Type B pancreatic cell (in vitro differentiated cells): ENCODE measurements at regions not wholly inside any gene's neighbourhood (a gene's known extent, or its start where the extent isn't known, plus 50 kb on each side); places are given as distances from the start of the nearest gene placed in this dataset.

Source experiments
- DNase-seq: peaks from one replicate; pipeline ENCODE4 v3.0.0; 2021; ENCODE audit warnings: mixed read lengths; ENCODE audit not compliant: unreplicated experiment; ENCODE audit errors: extremely low spot score
- H3K27ac Mint-ChIP-seq: 2 replicates; pipeline ENCODE4 v1.8.0; 2021; ENCODE audit warnings: mild to moderate bottlenecking, mixed read lengths
- H3K27me3 Mint-ChIP-seq: 2 replicates; pipeline ENCODE4 v1.8.0; 2021; ENCODE audit warnings: mixed read lengths
- H3K36me3 Mint-ChIP-seq: 2 replicates; pipeline ENCODE4 v1.8.0; 2021; ENCODE audit warnings: mixed read lengths
- H3K4me1 Mint-ChIP-seq: one replicate; pipeline ENCODE4 v1.8.0; 2021; ENCODE audit warnings: mixed read lengths; ENCODE audit not compliant: unreplicated experiment
- H3K4me3 Mint-ChIP-seq: 2 replicates; pipeline ENCODE4 v1.8.0; 2021; ENCODE audit warnings: mild to moderate bottlenecking, mixed read lengths
- H3K9me3 Mint-ChIP-seq: 2 replicates; pipeline ENCODE4 v1.8.0; 2021; ENCODE audit warnings: mixed read lengths
- TF ChIP-seq, protein P1 (sequence below): fragments of 200-600 bp; sonication (generic); conservative IDR thresholded peaks from 2 replicates; pipeline ENCODE4 v1.5.0; 2021; ENCODE audit warnings: antibody characterized with exemption, mild to moderate bottlenecking

DNA sequence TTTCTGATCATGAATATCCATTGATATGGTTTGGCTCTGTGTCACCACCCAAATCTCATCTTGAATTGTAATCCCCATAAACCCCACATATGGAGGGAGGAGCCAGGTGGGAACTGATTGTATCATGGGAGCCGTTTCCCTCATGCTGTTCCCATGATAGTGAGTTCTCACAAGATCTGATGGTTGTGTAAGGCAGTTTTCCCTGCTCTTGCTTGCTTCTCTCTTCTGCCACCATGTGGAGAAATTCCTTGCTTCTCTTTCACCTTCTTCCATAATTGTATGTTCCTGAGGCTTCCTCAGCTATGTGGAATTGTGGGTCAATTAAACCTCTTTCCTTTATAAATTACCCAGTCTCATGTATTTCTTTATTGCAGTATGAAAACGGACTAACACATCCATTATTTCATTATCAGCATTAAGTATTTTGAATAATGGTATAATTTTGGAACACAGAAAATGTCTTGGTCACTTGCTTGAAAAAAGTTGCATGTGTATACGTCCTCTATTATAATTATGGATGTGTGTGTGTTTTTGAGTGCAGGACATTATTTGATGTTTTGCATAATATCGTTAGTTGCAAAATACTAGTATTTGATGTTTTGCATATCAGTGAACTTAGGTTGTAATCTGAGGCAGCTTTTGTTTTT, 334.6 kb downstream of the PCDH10 start:
- no peak for DNase-seq
- no peak overlapping the region for H3K4me3 Mint-ChIP-seq
- no peak overlapping the region for H3K27ac Mint-ChIP-seq
- H3K36me3 Mint-ChIP-seq = no peaks in the 10 kb centered on the region
- TF ChIP-seq, protein P1, sequence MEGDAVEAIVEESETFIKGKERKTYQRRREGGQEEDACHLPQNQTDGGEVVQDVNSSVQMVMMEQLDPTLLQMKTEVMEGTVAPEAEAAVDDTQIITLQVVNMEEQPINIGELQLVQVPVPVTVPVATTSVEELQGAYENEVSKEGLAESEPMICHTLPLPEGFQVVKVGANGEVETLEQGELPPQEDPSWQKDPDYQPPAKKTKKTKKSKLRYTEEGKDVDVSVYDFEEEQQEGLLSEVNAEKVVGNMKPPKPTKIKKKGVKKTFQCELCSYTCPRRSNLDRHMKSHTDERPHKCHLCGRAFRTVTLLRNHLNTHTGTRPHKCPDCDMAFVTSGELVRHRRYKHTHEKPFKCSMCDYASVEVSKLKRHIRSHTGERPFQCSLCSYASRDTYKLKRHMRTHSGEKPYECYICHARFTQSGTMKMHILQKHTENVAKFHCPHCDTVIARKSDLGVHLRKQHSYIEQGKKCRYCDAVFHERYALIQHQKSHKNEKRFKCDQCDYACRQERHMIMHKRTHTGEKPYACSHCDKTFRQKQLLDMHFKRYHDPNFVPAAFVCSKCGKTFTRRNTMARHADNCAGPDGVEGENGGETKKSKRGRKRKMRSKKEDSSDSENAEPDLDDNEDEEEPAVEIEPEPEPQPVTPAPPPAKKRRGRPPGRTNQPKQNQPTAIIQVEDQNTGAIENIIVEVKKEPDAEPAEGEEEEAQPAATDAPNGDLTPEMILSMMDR = peak; percentile 66
- no peaks in the 10 kb centered on the region for H3K27me3 Mint-ChIP-seq
- H3K4me1 Mint-ChIP-seq = no peaks in the 10 kb centered on the region
- no peaks in the 10 kb centered on the region for H3K9me3 Mint-ChIP-seq

GRCh38 chr4:133476063-133476462, 327.0 kb downstream of the PCDH10 start:
- DNase-seq = no peak
- H3K4me1 Mint-ChIP-seq = no peaks in the 10 kb centered on the region
- H3K27ac Mint-ChIP-seq = no peak overlapping the region
- no peaks in the 10 kb centered on the region for H3K36me3 Mint-ChIP-seq
- no peaks in the 10 kb centered on the region for H3K27me3 Mint-ChIP-seq
- H3K4me3 Mint-ChIP-seq = no peak overlapping the region
- H3K9me3 Mint-ChIP-seq = no peaks in the 10 kb centered on the region
- TF ChIP-seq, protein P1 = no peak

GRCh38 chr4:133474501-133474900, 325.4 kb downstream of the PCDH10 start:
- no peaks in the 10 kb centered on the region for H3K9me3 Mint-ChIP-seq
- no peak for DNase-seq
- no peaks in the 10 kb centered on the region for H3K4me1 Mint-ChIP-seq
- no peaks in the 10 kb centered on the region for H3K27me3 Mint-ChIP-seq
- H3K4me3 Mint-ChIP-seq = no peak overlapping the region
- TF ChIP-seq, protein P1 = no peak
- H3K27ac Mint-ChIP-seq = no peak overlapping the region
- H3K36me3 Mint-ChIP-seq = no peaks in the 10 kb centered on the region

DNA sequence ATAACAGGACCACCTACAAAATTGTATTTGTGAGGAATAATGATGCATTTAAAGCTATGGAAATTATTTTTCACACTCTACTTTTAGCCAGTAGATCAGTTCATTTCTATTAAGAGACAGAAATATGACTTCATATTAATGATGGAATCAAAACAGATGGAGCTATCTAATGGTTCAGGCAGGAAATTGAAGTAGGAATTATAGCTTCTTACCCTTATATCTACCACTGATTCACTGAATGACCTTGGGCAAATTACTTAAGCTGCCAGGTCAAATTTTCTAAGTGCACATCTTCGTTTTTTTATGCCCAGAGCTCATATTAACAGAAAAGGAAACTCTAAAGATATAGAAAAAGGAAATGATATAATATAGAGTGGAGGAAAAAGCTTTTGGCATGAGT, 323.1 kb downstream of the PCDH10 start:
- TF ChIP-seq, protein P1 = no peak
- DNase-seq = no peak
- Mint-ChIP-seq H3K4me3 (no peak overlapping the region), H3K27ac (no peak overlapping the region), H3K4me1 (no peaks in the 10 kb centered on the region), H3K27me3 (no peaks in the 10 kb centered on the region), H3K36me3 (no peaks in the 10 kb centered on the region), H3K9me3 (no peaks in the 10 kb centered on the region)

DNA sequence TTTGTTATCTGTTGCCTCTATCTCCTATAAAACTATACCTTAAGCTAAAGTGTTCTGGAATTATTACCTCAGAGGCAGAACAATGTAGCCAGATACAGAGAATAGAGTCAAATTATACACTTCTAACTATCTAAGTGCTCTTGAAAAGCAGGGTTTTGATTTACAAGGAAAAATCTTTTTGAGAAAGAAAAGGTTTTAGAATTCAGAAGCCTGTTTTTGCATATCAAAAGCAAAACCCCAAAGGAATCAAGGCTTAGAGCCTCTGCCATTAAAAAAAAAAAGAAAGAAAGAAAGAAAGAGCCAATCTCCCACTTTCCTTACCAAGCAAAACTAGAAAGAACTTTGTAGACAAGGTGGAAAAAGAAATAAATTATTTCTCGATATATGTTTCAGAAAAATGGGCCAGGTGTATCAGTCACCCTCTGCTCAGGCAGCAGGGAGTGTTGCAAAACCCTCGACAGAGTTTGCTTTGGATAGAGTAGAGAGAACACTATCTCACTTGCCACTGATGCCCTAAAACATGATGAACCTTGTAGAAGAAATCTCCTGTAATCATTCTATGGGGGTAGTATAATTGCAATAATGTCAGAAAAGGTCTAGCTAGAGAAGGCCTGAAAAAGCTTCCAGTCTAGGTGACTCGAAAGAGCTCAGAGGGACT, 318.3 kb downstream of the PCDH10 start:
- H3K9me3 Mint-ChIP-seq = no peaks in the 10 kb centered on the region
- no peak for DNase-seq
- no peaks in the 10 kb centered on the region for H3K27me3 Mint-ChIP-seq
- TF ChIP-seq, protein P1 = no peak
- H3K36me3 Mint-ChIP-seq = no peaks in the 10 kb centered on the region
- no peaks in the 10 kb centered on the region for H3K4me1 Mint-ChIP-seq
- H3K27ac Mint-ChIP-seq = no peak overlapping the region
- no peak overlapping the region for H3K4me3 Mint-ChIP-seq
